Activated T-cell treated with anti-CD3 and anti-CD28 coated beads, Interleukin-2, amount 50 U/mL, for 4 hours (primary cell): ENCODE measurements at regions not wholly inside any gene's neighbourhood (a gene's known extent, or its start where the extent isn't known, plus 50 kb on each side); places are given as distances from the start of the nearest gene placed in this dataset.
"Not testable (repeated sequence)": the region's sequence is repeated elsewhere in the genome, so short reads cannot be mapped to it uniquely, and the experiment has no call there.

Source experiments
- ATAC-seq, 2 donors: fragments of 200-7000 bp; cut with Tn5 transposase; one replicate each; pipeline ENCODE4 v1.10.0; 2021
- DNase-seq: peaks from one replicate; pipeline ENCODE4 v3.0.0-alpha.2; 2020
- H3K27me3 Mint-ChIP-seq: one replicate; pipeline ENCODE4 v1.8.0; 2021; ENCODE audit warnings: low read depth, mixed read lengths
- H3K36me3 Mint-ChIP-seq: one replicate; pipeline ENCODE4 v1.8.0; 2022; ENCODE audit warnings: mixed read lengths; ENCODE audit not compliant: insufficient read depth
- H3K4me1 Mint-ChIP-seq: one replicate; pipeline ENCODE4 v1.8.0; 2021; ENCODE audit warnings: low read depth, mixed read lengths
- H3K4me3 Mint-ChIP-seq: one replicate; pipeline ENCODE4 v1.8.0; 2021; ENCODE audit warnings: mild to moderate bottlenecking, moderate library complexity, mixed read lengths
- H3K9me3 Mint-ChIP-seq: one replicate; pipeline ENCODE4 v1.8.0; 2021; ENCODE audit warnings: mixed read lengths

GRCh38 chr14:94820932-94821331, 51.0 kb upstream of the GSC start:
- not testable (repeated sequence) for ATAC-seq, H3K4me3 Mint-ChIP-seq, DNase-seq, H3K36me3 Mint-ChIP-seq, H3K4me1 Mint-ChIP-seq, H3K9me3 Mint-ChIP-seq, H3K27me3 Mint-ChIP-seq
